ENCODE measurements at regions not wholly inside any gene's neighbourhood (a gene's known extent, or its start where the extent isn't known, plus 50 kb on each side); places are given as distances from the start of the nearest gene placed in this dataset.

GRCh38 chr5:89065919-89066318 lies 182.9 kb upstream of the MEF2C start:
- Histone ChIP-seq H3K36me3 (ENCODE audit: insufficient read depth, low read length) (no peaks in the 10 kb centered on the region), H3F3A (ENCODE audit: insufficient read depth, low read length, poor library complexity, severe bottlenecking) (no peaks in the 10 kb centered on the region), H3K79me2 (replicated peaks; ENCODE audit: insufficient read depth, low read length) (no peaks in the 10 kb centered on the region), H3K4me2 (ENCODE audit: low read length) (no peak overlapping the region), H3K27ac (ENCODE audit: low read length) (no peak overlapping the region), H4K20me1 (ENCODE audit: insufficient read depth) (no peaks in the 10 kb centered on the region), H3K9ac (ENCODE audit: low read length) (no peak overlapping the region), H2AFZ (ENCODE audit: low read depth, low read length) (no peak overlapping the region), H3K9me2 (ENCODE audit: insufficient read depth, low read length) (no peaks in the 10 kb centered on the region), H3K9me3 (ENCODE audit: low read length) (no peaks in the 10 kb centered on the region), H3K27me3 (ENCODE audit: insufficient read depth, low read depth, low read length) (no peaks in the 10 kb centered on the region), H3K4me3 (ENCODE audit: low read length) (no peak overlapping the region)
- TF ChIP-seq POLR2AphosphoS5 (IDR thresholded peaks at IDR 0.05) (no peak), EP300 (conservative IDR thresholded peaks at IDR 0.05; ENCODE audit: poor library complexity, severe bottlenecking) (no peak), EZH2 (IDR thresholded peaks at IDR 0.05; ENCODE audit: borderline replicate concordance, insufficient read depth, low read length, poor library complexity, severe bottlenecking) (no peak), MXI1 (conservative IDR thresholded peaks at IDR 0.05; ENCODE audit: poor library complexity, severe bottlenecking) (no peak), REST (IDR thresholded peaks at IDR 0.05; ENCODE audit: borderline replicate concordance) (no peak), RAD21 (conservative IDR thresholded peaks at IDR 0.05) (no peak), SMC3 (conservative IDR thresholded peaks at IDR 0.05; ENCODE audit: poor library complexity) (no peak), TAF1 (IDR thresholded peaks at IDR 0.05; ENCODE audit: low read depth) (no peak), CTCF (IDR thresholded peaks at IDR 0.05; ENCODE audit: poor library complexity, severe bottlenecking) (no peak)

GRCh38 chr5:89064736-89065135 lies 181.8 kb upstream of the MEF2C start:
- H3K9ac ChIP-seq (ENCODE audit: low read length): no peak overlapping the region
- no peak overlapping the region for H3K4me3 ChIP-seq (ENCODE audit: low read length)
- no peak for TF ChIP-seq EZH2 (IDR thresholded peaks at IDR 0.05; ENCODE audit: borderline replicate concordance, insufficient read depth, low read length, poor library complexity, severe bottlenecking)
- TF ChIP-seq RAD21 (conservative IDR thresholded peaks at IDR 0.05): no peak
- no peak for TF ChIP-seq SMC3 (conservative IDR thresholded peaks at IDR 0.05; ENCODE audit: poor library complexity)
- no peak for TF ChIP-seq TAF1 (IDR thresholded peaks at IDR 0.05; ENCODE audit: low read depth)
- TF ChIP-seq CTCF (IDR thresholded peaks at IDR 0.05; ENCODE audit: poor library complexity, severe bottlenecking): no peak
- no peak for TF ChIP-seq MXI1 (conservative IDR thresholded peaks at IDR 0.05; ENCODE audit: poor library complexity, severe bottlenecking)
- TF ChIP-seq POLR2AphosphoS5 (IDR thresholded peaks at IDR 0.05): no peak
- TF ChIP-seq EP300 (conservative IDR thresholded peaks at IDR 0.05; ENCODE audit: poor library complexity, severe bottlenecking): no peak
- no peak for TF ChIP-seq REST (IDR thresholded peaks at IDR 0.05; ENCODE audit: borderline replicate concordance)
- no peaks in the 10 kb centered on the region for H3K9me3 ChIP-seq (ENCODE audit: low read length)
- no peaks in the 10 kb centered on the region for H3F3A ChIP-seq (ENCODE audit: insufficient read depth, low read length, poor library complexity, severe bottlenecking)
- H3K9me2 ChIP-seq (ENCODE audit: insufficient read depth, low read length): no peaks in the 10 kb centered on the region
- H3K36me3 ChIP-seq (ENCODE audit: insufficient read depth, low read length): no peaks in the 10 kb centered on the region
- no peak overlapping the region for H3K27ac ChIP-seq (ENCODE audit: low read length)
- H3K4me2 ChIP-seq (ENCODE audit: low read length): no peak overlapping the region
- H2AFZ ChIP-seq (ENCODE audit: low read depth, low read length): no peak overlapping the region
- no peaks in the 10 kb centered on the region for H3K79me2 ChIP-seq (replicated peaks; ENCODE audit: insufficient read depth, low read length)
- no peaks in the 10 kb centered on the region for H3K27me3 ChIP-seq (ENCODE audit: insufficient read depth, low read depth, low read length)
- no peaks in the 10 kb centered on the region for H4K20me1 ChIP-seq (ENCODE audit: insufficient read depth)

Data from neural cell (in vitro differentiated cells).